Natural killer cell (primary cell): ENCODE measurements at regions not wholly inside any gene's neighbourhood (a gene's known extent, or its start where the extent isn't known, plus 50 kb on each side); places are given as distances from the start of the nearest gene placed in this dataset.

Source experiments
- ATAC-seq, 3 donors: fragments of 150-1000 bp in 2 of 3; fragments of 200-7000 bp in 1 of 3; cut with Tn5 transposase; 1 replicate in 1 of 3; 2 replicates in 2 of 3; pipeline ENCODE4 v1.10.0; 2021; ENCODE audit warnings: mild to moderate bottlenecking in 2 of 3, moderate library complexity in 2 of 3
- DNase-seq, 2 donors: peaks; one replicate each; pipeline versions ENCODE4 v3.0.0 to v3.0.0-alpha.2; 2013 to 2021; ENCODE audit warnings: mixed read lengths in 1 of 2
- H3K27ac ChIP-seq: one replicate; pipeline ENCODE4 v1.5.1; 2013; ENCODE audit warnings: mild to moderate bottlenecking, low read length
- H3K27me3 ChIP-seq: one replicate; pipeline ENCODE4 v1.6.1; 2013; ENCODE audit warnings: low read length; ENCODE audit not compliant: control insufficient read depth, insufficient read depth
- H3K36me3 ChIP-seq: one replicate; pipeline ENCODE4 v1.6.1; 2013; ENCODE audit warnings: low read length; ENCODE audit not compliant: control insufficient read depth, insufficient read depth
- H3K4me1 ChIP-seq: one replicate; pipeline ENCODE4 v1.6.1; 2013; ENCODE audit warnings: low read length; ENCODE audit not compliant: control insufficient read depth, insufficient read depth
- H3K4me3 ChIP-seq: one replicate; pipeline ENCODE4 v1.5.1; 2013; ENCODE audit warnings: low read length
- H3K9me3 ChIP-seq: one replicate; pipeline ENCODE4 v1.6.1; 2013; ENCODE audit warnings: low read length; ENCODE audit not compliant: control insufficient read depth, insufficient read depth
- H3K27ac Mint-ChIP-seq, 2 donors: one replicate each; pipeline ENCODE4 v1.8.0; 2022; ENCODE audit warnings: mild to moderate bottlenecking in 2 of 2, mixed read lengths in 2 of 2, moderate library complexity in 1 of 2
- H3K27me3 Mint-ChIP-seq, 2 donors: one replicate each; pipeline ENCODE4 v1.8.0; 2022; ENCODE audit warnings: low read depth in 2 of 2, mixed read lengths in 2 of 2
- H3K36me3 Mint-ChIP-seq: one replicate; pipeline ENCODE4 v1.8.0; 2022; ENCODE audit warnings: mixed read lengths
- H3K4me1 Mint-ChIP-seq, 2 donors: one replicate each; pipeline ENCODE4 v1.8.0; 2022; ENCODE audit warnings: mixed read lengths in 2 of 2
- H3K4me3 Mint-ChIP-seq: one replicate; pipeline ENCODE4 v1.8.0; 2022; ENCODE audit warnings: mild to moderate bottlenecking, moderate library complexity, mixed read lengths
- H3K9me3 Mint-ChIP-seq, 2 donors: one replicate each; pipeline ENCODE4 v1.8.0; 2022; ENCODE audit warnings: mixed read lengths in 2 of 2
- WGBS: methylation state at CpG from one replicate; pipeline ENCODE4 v1.1.7; 2013; ENCODE audit warnings: missing lambda C conversion rate; ENCODE audit not compliant: insufficient coverage; 5-methylcytosine and 5-hydroxymethylcytosine counted together
- intact Hi-C: fragments of 100-400 bp; cut with micrococcal nuclease; formaldehyde crosslinking; loops from one replicate; pipeline ENCODE4 v1.14.2; 2022
- TF ChIP-seq, protein P1 (sequence below): fragments of 200-600 bp; IDR thresholded peaks from one replicate; pipeline ENCODE4 v1.8.0; 2022; ENCODE audit warnings: antibody characterized with exemption

DNA sequence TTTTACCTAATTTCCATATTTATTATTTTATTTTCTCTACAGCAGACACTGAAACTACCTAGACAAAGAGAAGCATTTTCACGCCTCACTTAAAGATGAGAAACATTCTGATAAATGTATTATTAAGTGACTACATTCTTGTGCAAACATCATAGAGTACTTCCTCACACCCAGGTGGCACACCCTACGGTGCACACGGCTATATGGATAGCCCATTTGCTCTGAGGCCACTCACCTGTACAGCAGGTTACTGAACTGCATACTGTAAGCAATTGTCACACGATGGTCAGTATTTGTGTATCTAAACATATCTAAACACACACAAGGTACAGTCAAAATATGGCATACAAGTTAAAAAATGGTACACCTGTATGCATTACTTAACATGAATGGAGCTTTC is 481.4 kb downstream of the CMPK2 start:
- Histone ChIP-seq H3K27ac (no peak overlapping the region), H3K27me3 (no peaks in the 10 kb centered on the region), H3K9me3 (peaks cover 2% of the 10 kb centered on the region), H3K4me3 (no peak overlapping the region), H3K4me1 (no peaks in the 10 kb centered on the region), H3K36me3 (no peaks in the 10 kb centered on the region)
- Mint-ChIP-seq H3K36me3 (no peaks in the 10 kb centered on the region), H3K27ac (no peak overlapping the region), H3K27me3 (no peaks in the 10 kb centered on the region), H3K4me3 (no peak overlapping the region), H3K9me3 (peaks cover 6 to 7% of the 10 kb centered on the region in 2 donors), H3K4me1 (no peaks in the 10 kb centered on the region)
- TF ChIP-seq, protein P1, sequence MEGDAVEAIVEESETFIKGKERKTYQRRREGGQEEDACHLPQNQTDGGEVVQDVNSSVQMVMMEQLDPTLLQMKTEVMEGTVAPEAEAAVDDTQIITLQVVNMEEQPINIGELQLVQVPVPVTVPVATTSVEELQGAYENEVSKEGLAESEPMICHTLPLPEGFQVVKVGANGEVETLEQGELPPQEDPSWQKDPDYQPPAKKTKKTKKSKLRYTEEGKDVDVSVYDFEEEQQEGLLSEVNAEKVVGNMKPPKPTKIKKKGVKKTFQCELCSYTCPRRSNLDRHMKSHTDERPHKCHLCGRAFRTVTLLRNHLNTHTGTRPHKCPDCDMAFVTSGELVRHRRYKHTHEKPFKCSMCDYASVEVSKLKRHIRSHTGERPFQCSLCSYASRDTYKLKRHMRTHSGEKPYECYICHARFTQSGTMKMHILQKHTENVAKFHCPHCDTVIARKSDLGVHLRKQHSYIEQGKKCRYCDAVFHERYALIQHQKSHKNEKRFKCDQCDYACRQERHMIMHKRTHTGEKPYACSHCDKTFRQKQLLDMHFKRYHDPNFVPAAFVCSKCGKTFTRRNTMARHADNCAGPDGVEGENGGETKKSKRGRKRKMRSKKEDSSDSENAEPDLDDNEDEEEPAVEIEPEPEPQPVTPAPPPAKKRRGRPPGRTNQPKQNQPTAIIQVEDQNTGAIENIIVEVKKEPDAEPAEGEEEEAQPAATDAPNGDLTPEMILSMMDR = no peak
- no peak for ATAC-seq
- no peak for DNase-seq
- 91% methylated on average over 3 of the region's 4 CpGs for WGBS
- intact Hi-C loops = no loop called here

DNA sequence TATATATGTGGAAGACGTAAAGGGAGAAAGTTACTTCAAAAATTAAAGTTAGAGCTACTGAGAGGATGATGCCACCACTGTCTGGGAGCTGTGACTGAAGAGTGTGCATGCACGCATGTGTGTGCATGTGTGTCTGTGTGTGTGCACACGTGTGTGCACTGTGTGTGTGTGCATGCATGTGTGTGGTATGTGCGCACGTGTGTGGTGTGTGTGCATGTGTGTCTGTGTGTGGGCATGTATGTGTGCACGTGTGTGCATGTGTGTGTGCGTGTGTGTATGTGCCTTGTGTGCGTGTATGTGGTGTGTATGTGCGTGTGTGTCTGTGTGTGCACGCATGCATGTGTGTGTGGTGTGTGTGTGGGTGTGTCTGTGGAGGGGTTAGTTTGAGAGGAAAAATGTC is 473.4 kb downstream of the CMPK2 start:
- intact Hi-C loops = no loop called here
- Mint-ChIP-seq H3K27me3 (no peaks in the 10 kb centered on the region), H3K36me3 (no peaks in the 10 kb centered on the region), H3K9me3 (peaks cover 5 to 9% of the 10 kb centered on the region in 2 donors), H3K27ac (no peak overlapping the region), H3K4me3 (no peak overlapping the region), H3K4me1 (no peaks in the 10 kb centered on the region)
- H3K4me3 ChIP-seq = no peak overlapping the region
- WGBS = 89% methylated on average over 10 of the region's 10 CpGs
- peaks cover 2% of the 10 kb centered on the region for H3K9me3 ChIP-seq
- no peaks in the 10 kb centered on the region for H3K36me3 ChIP-seq
- ATAC-seq (no peak), DNase-seq (no peak)
- TF ChIP-seq, protein P1 = no peak
- H3K27ac ChIP-seq = no peak overlapping the region
- no peaks in the 10 kb centered on the region for H3K27me3 ChIP-seq
- H3K4me1 ChIP-seq = no peaks in the 10 kb centered on the region

DNA sequence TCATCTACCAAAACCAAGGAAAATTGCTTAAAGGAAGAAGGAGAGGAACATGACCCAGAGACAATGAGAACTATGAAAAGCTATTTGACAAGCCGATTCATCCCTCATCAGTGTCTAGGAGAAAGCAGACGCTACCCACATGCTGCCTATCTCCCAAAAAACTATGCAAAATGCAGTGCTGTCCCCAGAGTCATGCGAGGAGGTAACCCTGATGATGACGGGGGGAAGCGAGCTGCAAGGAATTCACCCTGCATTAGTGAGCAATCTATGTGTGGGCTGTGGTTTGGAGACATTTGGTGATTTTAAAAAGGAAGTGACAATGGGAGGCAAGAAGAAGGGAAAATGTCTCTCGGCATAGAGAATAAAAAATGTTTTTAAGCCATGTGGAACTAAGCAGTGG is 472.7 kb downstream of the CMPK2 start:
- H3K27ac Mint-ChIP-seq = no peak overlapping the region
- Histone ChIP-seq H3K36me3 (no peaks in the 10 kb centered on the region), H3K27ac (no peak overlapping the region), H3K27me3 (no peaks in the 10 kb centered on the region), H3K4me3 (no peak overlapping the region), H3K4me1 (no peaks in the 10 kb centered on the region), H3K9me3 (no peaks in the 10 kb centered on the region)
- no peaks in the 10 kb centered on the region for H3K27me3 Mint-ChIP-seq
- no peak overlapping the region for H3K4me3 Mint-ChIP-seq
- no peaks in the 10 kb centered on the region for H3K36me3 Mint-ChIP-seq
- TF ChIP-seq, protein P1 = no peak
- no peak for DNase-seq
- no peaks in the 10 kb centered on the region for H3K4me1 Mint-ChIP-seq
- 66% methylated on average over 6 of the region's 6 CpGs for WGBS
- ATAC-seq = no peak
- intact Hi-C loops = no loop called here
- peaks cover 5 to 9% of the 10 kb centered on the region in 2 donors for H3K9me3 Mint-ChIP-seq

DNA sequence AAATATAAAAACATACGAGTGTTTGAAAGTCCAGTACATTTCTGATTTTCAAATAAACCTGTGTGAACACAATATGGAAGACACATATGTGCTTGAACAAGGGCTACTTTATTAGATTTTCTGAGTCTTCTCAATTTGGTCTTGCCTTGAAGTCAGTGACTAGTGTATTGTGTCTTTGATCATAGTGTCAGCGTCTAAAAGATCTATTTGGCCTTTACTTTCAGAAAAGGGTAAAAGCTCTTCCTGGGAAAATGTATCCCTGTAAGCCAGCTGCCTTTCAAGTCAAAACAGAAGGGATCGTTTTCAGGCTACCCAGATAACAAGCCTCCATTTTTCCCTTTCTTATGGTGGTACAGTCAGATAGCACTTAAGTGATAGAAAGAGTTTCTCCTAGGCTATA is 471.9 kb downstream of the CMPK2 start:
- Mint-ChIP-seq H3K9me3 (peaks cover 5 to 9% of the 10 kb centered on the region in 2 donors), H3K36me3 (no peaks in the 10 kb centered on the region), H3K4me3 (no peak overlapping the region), H3K27me3 (no peaks in the 10 kb centered on the region), H3K27ac (no peak overlapping the region), H3K4me1 (no peaks in the 10 kb centered on the region)
- H3K9me3 ChIP-seq = no peaks in the 10 kb centered on the region
- no peaks in the 10 kb centered on the region for H3K4me1 ChIP-seq
- WGBS = 84% methylated on average over 3 of the region's 3 CpGs
- TF ChIP-seq, protein P1 = no peak
- ATAC-seq = no peak
- no peak for DNase-seq
- intact Hi-C loops = no loop called here
- no peaks in the 10 kb centered on the region for H3K27me3 ChIP-seq
- H3K36me3 ChIP-seq = no peaks in the 10 kb centered on the region
- no peak overlapping the region for H3K27ac ChIP-seq
- H3K4me3 ChIP-seq = no peak overlapping the region
